ENCODE measurements at regions not wholly inside any gene's neighbourhood (a gene's known extent, or its start where the extent isn't known, plus 50 kb on each side); places are given as distances from the start of the nearest gene placed in this dataset.

- CTCF ChIA-PET: no interaction called here
- no peak for TF ChIP-seq PAX5 (IDR thresholded peaks at IDR 0.05; ENCODE audit: borderline replicate concordance, low read depth, low read length)
- TF ChIP-seq EED (IDR thresholded peaks at IDR 0.05; ENCODE audit: low read depth): no peak
- TF ChIP-seq, protein P1, sequence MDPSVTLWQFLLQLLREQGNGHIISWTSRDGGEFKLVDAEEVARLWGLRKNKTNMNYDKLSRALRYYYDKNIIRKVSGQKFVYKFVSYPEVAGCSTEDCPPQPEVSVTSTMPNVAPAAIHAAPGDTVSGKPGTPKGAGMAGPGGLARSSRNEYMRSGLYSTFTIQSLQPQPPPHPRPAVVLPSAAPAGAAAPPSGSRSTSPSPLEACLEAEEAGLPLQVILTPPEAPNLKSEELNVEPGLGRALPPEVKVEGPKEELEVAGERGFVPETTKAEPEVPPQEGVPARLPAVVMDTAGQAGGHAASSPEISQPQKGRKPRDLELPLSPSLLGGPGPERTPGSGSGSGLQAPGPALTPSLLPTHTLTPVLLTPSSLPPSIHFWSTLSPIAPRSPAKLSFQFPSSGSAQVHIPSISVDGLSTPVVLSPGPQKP (IDR thresholded peaks at IDR 0.05; ENCODE audit: low read depth, low read length): no peak
- TF ChIP-seq SIN3A (IDR thresholded peaks at IDR 0.05; ENCODE audit: low read depth, low read length): no peak
- no peak for TF ChIP-seq NRF1 (conservative IDR thresholded peaks at IDR 0.05; ENCODE audit: low read depth, low read length)
- no peak for TF ChIP-seq EP300 (IDR thresholded peaks at IDR 0.05; ENCODE audit: borderline replicate concordance in 1 of 2, control insufficient read depth in 1 of 2, low read depth in 2 of 2, low read length in 2 of 2)
- no peak for TF ChIP-seq JUNB (IDR thresholded peaks at IDR 0.05)
- TF ChIP-seq MEF2B (IDR thresholded peaks at IDR 0.05; ENCODE audit: partially characterized antibody, poor library complexity, severe bottlenecking): no peak
- no peak for TF ChIP-seq NFXL1 (IDR thresholded peaks at IDR 0.05; ENCODE audit: borderline replicate concordance)
- TF ChIP-seq HCFC1 (IDR thresholded peaks at IDR 0.05; ENCODE audit: low read length): no peak
- TF ChIP-seq BRCA1 (IDR thresholded peaks at IDR 0.05; ENCODE audit: low read depth, low read length): no peak
- no peak for TF ChIP-seq ZBTB4 (CRISPR knock-in tag; IDR thresholded peaks at IDR 0.05)
- Histone ChIP-seq H3K27ac (ENCODE audit: control insufficient read depth, insufficient read depth) (no peak overlapping the region), H3K4me2 (ENCODE audit: control insufficient read depth, insufficient read depth) (no peak overlapping the region), H3K36me3 (ENCODE audit: control insufficient read depth in 2 of 2, insufficient read depth in 2 of 2, low read length in 1 of 2) (no peaks in the 10 kb centered on the region), H3K4me1 (ENCODE audit: control insufficient read depth, insufficient read depth, low read length) (no peaks in the 10 kb centered on the region), H3K4me3 (no peak overlapping the region), H4K20me1 (ENCODE audit: control insufficient read depth, insufficient read depth) (no peaks in the 10 kb centered on the region), H3K9me3 (replicated peaks; ENCODE audit: control insufficient read depth, insufficient read depth, low read length) (no peaks in the 10 kb centered on the region), H3K27me3 (replicated peaks in 1 of 2; ENCODE audit: control insufficient read depth in 2 of 2, insufficient read depth in 2 of 2, low read length in 1 of 2) (no peaks in the 10 kb centered on the region), H3K9ac (ENCODE audit: control insufficient read depth, insufficient read depth, low read length) (no peak overlapping the region), H3K79me2 (ENCODE audit: control insufficient read depth, insufficient read depth, low read length) (no peaks in the 10 kb centered on the region), H2AFZ (ENCODE audit: control insufficient read depth, low read depth, low read length) (no peak overlapping the region)
- DNase-seq (ENCODE audit: low read depth, low spot score): no peak
- POLR2A ChIA-PET: no interaction called here
- no TSS peak for BruUV-seq (replicated peaks)
- ATAC-seq: no peak
- no peak for FAIRE-seq
- WGBS (ENCODE audit: insufficient coverage, insufficient replicate concordance, low lambda C conversion rate, missing lambda C conversion rate): 4% methylated on average over 2 of the region's 2 CpGs
- in situ Hi-C loops (cut with MboI) (no loop called here), intact Hi-C loops (cut with micrococcal nuclease; ENCODE audit: unreplicated experiment) (no loop called here)
- RAD21 ChIA-PET (ENCODE audit: unreplicated experiment): no interaction called here
- SMC1A ChIA-PET (ENCODE audit: uncharacterized antibody, unreplicated experiment): no interaction called here
Observed at GRCh38 chr5:15160091-15160490, 288.5 kb upstream of the ANKH start.
